SK-N-SH treated with all-trans-retinoic acid at 6 μM for 48 hours (cell line): ENCODE measurements at regions not wholly inside any gene's neighbourhood (a gene's known extent, or its start where the extent isn't known, plus 50 kb on each side); places are given as distances from the start of the nearest gene placed in this dataset.

ENCODE experiments used
- ATAC-seq: fragments of 200-7000 bp; cut with Tn5 transposase; 3 replicates; pipeline ENCODE4 v1.9.1; 2020; ENCODE audit warnings: mild to moderate bottlenecking, moderate library complexity
- BACH2 ChIP-seq: fragments of 250-450 bp; sonication (Bioruptor Pico); IDR thresholded peaks from 2 replicates; pipeline ENCODE4 v1.9.0; 2021; ENCODE audit warnings: mild to moderate bottlenecking, borderline replicate concordance
- CSDC2 ChIP-seq: fragments of 250-450 bp; sonication (Bioruptor Pico); IDR thresholded peaks from 2 replicates; pipeline ENCODE4 v1.5.0; 2020; ENCODE audit warnings: mild to moderate bottlenecking, moderate library complexity
- ESRRG ChIP-seq: fragments of 250-450 bp; sonication (Bioruptor Pico); IDR thresholded peaks from 2 replicates; pipeline ENCODE4 v1.6.1; 2021; ENCODE audit warnings: mild to moderate bottlenecking
- GLIS3 ChIP-seq: fragments of 250-450 bp; sonication (Bioruptor Pico); IDR thresholded peaks from 2 replicates; pipeline ENCODE4 v1.5.0; 2020; ENCODE audit warnings: mild to moderate bottlenecking, moderate library complexity
- ISL1 ChIP-seq: fragments of 250-450 bp; sonication (Bioruptor Pico); IDR thresholded peaks from 2 replicates; pipeline ENCODE4 v2.1.2; 2022; ENCODE audit warnings: mild to moderate bottlenecking, moderate library complexity
- OSR1 ChIP-seq: fragments of 250-450 bp; sonication (Bioruptor Pico); IDR thresholded peaks from 2 replicates; pipeline ENCODE4 v1.8.0; 2022; ENCODE audit warnings: moderate library complexity, mild to moderate bottlenecking, inconsistent platforms
- PPARA ChIP-seq: fragments of 250-450 bp; sonication (Bioruptor Pico); IDR thresholded peaks from 2 replicates; pipeline ENCODE4 v1.5.0; 2020; ENCODE audit warnings: mild to moderate bottlenecking, borderline replicate concordance
- RARB ChIP-seq: fragments of 250-450 bp; sonication (Bioruptor Pico); IDR thresholded peaks from 2 replicates; pipeline ENCODE4 v1.8.0; 2021; ENCODE audit warnings: mild to moderate bottlenecking, moderate library complexity
- SNAI2 ChIP-seq: fragments of 250-450 bp; sonication (Bioruptor Pico); IDR thresholded peaks from 2 replicates; pipeline ENCODE4 v1.5.0; 2020; ENCODE audit warnings: mild to moderate bottlenecking, moderate library complexity
- TCF4 ChIP-seq: fragments of 250-450 bp; sonication (Bioruptor Pico); IDR thresholded peaks from 2 replicates; pipeline ENCODE4 v1.8.0; 2021; ENCODE audit warnings: mild to moderate bottlenecking, moderate library complexity, borderline replicate concordance
- TOX ChIP-seq: fragments of 250-450 bp; sonication (Bioruptor Pico); IDR thresholded peaks from 2 replicates; pipeline ENCODE4 v1.8.0; 2021; ENCODE audit warnings: mild to moderate bottlenecking, moderate library complexity, borderline replicate concordance
- ZC3H10 ChIP-seq: fragments of 250-450 bp; sonication (Bioruptor Pico); IDR thresholded peaks from 2 replicates; pipeline ENCODE4 v1.5.1; 2021; ENCODE audit warnings: mild to moderate bottlenecking, moderate library complexity
- ZFP3 ChIP-seq: fragments of 250-450 bp; sonication (Bioruptor Pico); IDR thresholded peaks from 2 replicates; pipeline ENCODE4 v1.5.0; 2020; ENCODE audit warnings: mild to moderate bottlenecking, moderate library complexity
- ZFP30 ChIP-seq: fragments of 450-650 bp; formaldehyde crosslinking; IDR thresholded peaks from 2 replicates; pipeline ENCODE4 v1.5.0; 2022; ENCODE audit warnings: mild to moderate bottlenecking, moderate library complexity
- ZNF565 ChIP-seq: fragments of 450-650 bp; formaldehyde crosslinking; conservative IDR thresholded peaks from 2 replicates; pipeline ENCODE4 v1.5.0; 2020; ENCODE audit warnings: low read depth, mild to moderate bottlenecking, moderate library complexity
- ZNF70 ChIP-seq: fragments of 450-650 bp; formaldehyde crosslinking; IDR thresholded peaks from 2 replicates; pipeline ENCODE4 v1.5.0; 2020; ENCODE audit warnings: mild to moderate bottlenecking, moderate library complexity
- TF ChIP-seq, protein P1 (sequence below): fragments of 250-450 bp; sonication (Bioruptor Pico); IDR thresholded peaks from 2 replicates; pipeline ENCODE4 v1.8.0; 2020; ENCODE audit warnings: mild to moderate bottlenecking, moderate library complexity, borderline replicate concordance
- TF ChIP-seq, protein P2 (sequence below): fragments of 250-450 bp; sonication (Bioruptor Pico); IDR thresholded peaks from 2 replicates; pipeline ENCODE4 v1.5.1; 2021; ENCODE audit warnings: mild to moderate bottlenecking, moderate library complexity
- TF ChIP-seq, protein P3 (sequence below): fragments of 250-450 bp; sonication (Bioruptor Pico); IDR thresholded peaks from 2 replicates; pipeline ENCODE4 v1.5.0; 2020; ENCODE audit warnings: mild to moderate bottlenecking, moderate library complexity
- TF ChIP-seq, protein P4 (sequence below): fragments of 250-450 bp; sonication (Bioruptor Pico); IDR thresholded peaks from 2 replicates; pipeline ENCODE4 v1.5.1; 2020; ENCODE audit warnings: low read depth, mild to moderate bottlenecking, moderate library complexity
- TF ChIP-seq, protein P5 (sequence below): fragments of 250-450 bp; sonication (Bioruptor Pico); IDR thresholded peaks from 2 replicates; pipeline ENCODE4 v1.8.0; 2021; ENCODE audit warnings: low read depth, mild to moderate bottlenecking, moderate library complexity, borderline replicate concordance

DNA sequence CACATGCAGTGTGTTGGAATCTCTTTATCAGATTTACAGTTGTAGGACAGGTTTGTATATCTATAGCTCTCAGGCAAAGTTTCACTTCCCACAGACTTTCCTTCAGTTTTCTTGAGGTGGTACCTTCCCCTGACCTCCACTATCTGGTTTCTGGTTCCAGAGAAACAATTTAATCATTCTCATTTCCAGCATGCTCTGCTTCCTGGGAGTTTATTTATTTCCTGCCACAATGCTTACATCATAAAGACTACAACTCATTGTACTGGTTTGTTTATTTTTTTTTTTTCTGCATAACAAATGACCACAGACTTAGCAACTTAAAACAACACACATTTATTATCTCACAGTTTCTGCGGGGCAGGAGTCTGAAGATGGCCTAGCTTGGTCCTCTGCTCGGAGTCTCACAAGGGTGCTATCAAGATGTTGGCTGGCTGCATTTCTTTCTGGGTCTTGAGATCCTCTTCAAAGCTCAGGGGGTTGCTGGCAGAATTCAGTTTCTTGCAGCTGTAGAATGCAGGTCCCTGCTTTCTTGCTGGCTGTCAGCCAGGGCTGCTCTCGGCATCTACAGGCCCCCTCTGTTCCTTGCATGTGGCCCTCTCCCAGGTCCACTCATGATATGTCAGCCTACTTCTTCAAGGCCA is 247.7 kb downstream of the ENC1 start:
- ATAC-seq, result no peak
- TF ChIP-seq ZC3H10 (CRISPR knock-in tag), result no peak
- TF ChIP-seq, protein P1, sequence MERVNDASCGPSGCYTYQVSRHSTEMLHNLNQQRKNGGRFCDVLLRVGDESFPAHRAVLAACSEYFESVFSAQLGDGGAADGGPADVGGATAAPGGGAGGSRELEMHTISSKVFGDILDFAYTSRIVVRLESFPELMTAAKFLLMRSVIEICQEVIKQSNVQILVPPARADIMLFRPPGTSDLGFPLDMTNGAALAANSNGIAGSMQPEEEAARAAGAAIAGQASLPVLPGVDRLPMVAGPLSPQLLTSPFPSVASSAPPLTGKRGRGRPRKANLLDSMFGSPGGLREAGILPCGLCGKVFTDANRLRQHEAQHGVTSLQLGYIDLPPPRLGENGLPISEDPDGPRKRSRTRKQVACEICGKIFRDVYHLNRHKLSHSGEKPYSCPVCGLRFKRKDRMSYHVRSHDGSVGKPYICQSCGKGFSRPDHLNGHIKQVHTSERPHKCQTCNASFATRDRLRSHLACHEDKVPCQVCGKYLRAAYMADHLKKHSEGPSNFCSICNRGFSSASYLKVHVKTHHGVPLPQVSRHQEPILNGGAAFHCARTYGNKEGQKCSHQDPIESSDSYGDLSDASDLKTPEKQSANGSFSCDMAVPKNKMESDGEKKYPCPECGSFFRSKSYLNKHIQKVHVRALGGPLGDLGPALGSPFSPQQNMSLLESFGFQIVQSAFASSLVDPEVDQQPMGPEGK, result no peak
- TF ChIP-seq ZNF70 (CRISPR knock-in tag), result no peak
- TF ChIP-seq, protein P2, sequence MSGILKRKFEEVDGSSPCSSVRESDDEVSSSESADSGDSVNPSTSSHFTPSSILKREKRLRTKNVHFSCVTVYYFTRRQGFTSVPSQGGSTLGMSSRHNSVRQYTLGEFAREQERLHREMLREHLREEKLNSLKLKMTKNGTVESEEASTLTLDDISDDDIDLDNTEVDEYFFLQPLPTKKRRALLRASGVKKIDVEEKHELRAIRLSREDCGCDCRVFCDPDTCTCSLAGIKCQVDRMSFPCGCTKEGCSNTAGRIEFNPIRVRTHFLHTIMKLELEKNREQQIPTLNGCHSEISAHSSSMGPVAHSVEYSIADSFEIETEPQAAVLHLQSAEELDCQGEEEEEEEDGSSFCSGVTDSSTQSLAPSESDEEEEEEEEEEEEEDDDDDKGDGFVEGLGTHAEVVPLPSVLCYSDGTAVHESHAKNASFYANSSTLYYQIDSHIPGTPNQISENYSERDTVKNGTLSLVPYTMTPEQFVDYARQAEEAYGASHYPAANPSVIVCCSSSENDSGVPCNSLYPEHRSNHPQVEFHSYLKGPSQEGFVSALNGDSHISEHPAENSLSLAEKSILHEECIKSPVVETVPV, result no peak
- TF ChIP-seq OSR1, result no peak
- no peak for TF ChIP-seq RARB (CRISPR knock-in tag)
- TF ChIP-seq ISL1 (CRISPR knock-in tag), result no peak
- no peak for TF ChIP-seq CSDC2 (CRISPR knock-in tag)
- no peak for TF ChIP-seq SNAI2 (CRISPR knock-in tag)
- TF ChIP-seq GLIS3, result no peak
- TF ChIP-seq PPARA (CRISPR knock-in tag), result no peak
- TF ChIP-seq, protein P3, sequence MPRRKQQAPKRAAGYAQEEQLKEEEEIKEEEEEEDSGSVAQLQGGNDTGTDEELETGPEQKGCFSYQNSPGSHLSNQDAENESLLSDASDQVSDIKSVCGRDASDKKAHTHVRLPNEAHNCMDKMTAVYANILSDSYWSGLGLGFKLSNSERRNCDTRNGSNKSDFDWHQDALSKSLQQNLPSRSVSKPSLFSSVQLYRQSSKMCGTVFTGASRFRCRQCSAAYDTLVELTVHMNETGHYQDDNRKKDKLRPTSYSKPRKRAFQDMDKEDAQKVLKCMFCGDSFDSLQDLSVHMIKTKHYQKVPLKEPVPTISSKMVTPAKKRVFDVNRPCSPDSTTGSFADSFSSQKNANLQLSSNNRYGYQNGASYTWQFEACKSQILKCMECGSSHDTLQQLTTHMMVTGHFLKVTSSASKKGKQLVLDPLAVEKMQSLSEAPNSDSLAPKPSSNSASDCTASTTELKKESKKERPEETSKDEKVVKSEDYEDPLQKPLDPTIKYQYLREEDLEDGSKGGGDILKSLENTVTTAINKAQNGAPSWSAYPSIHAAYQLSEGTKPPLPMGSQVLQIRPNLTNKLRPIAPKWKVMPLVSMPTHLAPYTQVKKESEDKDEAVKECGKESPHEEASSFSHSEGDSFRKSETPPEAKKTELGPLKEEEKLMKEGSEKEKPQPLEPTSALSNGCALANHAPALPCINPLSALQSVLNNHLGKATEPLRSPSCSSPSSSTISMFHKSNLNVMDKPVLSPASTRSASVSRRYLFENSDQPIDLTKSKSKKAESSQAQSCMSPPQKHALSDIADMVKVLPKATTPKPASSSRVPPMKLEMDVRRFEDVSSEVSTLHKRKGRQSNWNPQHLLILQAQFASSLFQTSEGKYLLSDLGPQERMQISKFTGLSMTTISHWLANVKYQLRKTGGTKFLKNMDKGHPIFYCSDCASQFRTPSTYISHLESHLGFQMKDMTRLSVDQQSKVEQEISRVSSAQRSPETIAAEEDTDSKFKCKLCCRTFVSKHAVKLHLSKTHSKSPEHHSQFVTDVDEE, result no peak
- TF ChIP-seq ZFP30 (CRISPR knock-in tag), result no peak
- no peak for TF ChIP-seq ESRRG
- TF ChIP-seq, protein P4, sequence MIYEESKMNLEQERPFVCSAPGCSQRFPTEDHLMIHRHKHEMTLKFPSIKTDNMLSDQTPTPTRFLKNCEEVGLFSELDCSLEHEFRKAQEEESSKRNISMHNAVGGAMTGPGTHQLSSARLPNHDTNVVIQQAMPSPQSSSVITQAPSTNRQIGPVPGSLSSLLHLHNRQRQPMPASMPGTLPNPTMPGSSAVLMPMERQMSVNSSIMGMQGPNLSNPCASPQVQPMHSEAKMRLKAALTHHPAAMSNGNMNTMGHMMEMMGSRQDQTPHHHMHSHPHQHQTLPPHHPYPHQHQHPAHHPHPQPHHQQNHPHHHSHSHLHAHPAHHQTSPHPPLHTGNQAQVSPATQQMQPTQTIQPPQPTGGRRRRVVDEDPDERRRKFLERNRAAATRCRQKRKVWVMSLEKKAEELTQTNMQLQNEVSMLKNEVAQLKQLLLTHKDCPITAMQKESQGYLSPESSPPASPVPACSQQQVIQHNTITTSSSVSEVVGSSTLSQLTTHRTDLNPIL (CRISPR knock-in tag), result no peak
- TF ChIP-seq BACH2 (CRISPR knock-in tag), result no peak
- TF ChIP-seq TCF4 (CRISPR knock-in tag), result no peak
- TF ChIP-seq ZNF565 (CRISPR knock-in tag), result no peak
- TF ChIP-seq, protein P5, sequence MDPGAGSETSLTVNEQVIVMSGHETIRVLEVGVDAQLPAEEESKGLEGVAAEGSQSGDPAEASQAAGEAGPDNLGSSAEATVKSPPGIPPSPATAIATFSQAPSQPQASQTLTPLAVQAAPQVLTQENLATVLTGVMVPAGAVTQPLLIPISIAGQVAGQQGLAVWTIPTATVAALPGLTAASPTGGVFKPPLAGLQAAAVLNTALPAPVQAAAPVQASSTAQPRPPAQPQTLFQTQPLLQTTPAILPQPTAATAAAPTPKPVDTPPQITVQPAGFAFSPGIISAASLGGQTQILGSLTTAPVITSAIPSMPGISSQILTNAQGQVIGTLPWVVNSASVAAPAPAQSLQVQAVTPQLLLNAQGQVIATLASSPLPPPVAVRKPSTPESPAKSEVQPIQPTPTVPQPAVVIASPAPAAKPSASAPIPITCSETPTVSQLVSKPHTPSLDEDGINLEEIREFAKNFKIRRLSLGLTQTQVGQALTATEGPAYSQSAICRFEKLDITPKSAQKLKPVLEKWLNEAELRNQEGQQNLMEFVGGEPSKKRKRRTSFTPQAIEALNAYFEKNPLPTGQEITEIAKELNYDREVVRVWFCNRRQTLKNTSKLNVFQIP (CRISPR knock-in tag), result no peak

DNA sequence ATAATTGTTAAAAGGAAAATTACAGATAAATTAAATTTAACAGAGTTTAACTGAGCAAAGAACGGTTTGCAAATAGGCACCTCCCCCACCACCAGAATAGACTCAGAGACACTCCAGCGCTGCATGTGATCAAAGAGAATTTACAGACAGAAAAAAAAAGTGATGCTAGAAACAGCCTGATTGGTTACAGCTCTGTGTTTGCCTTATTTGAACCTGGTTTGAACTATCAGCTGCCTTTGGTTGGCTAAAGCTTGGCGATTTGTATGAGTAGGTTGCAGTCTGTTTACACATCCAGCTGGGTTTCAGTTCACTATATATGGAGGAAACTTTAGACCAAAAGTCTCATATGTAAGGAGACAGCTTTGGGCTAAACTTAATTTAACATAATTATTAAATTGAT is 249.1 kb downstream of the ENC1 start:
- TF ChIP-seq ESRRG (no peak), ISL1 (CRISPR knock-in tag) (no peak), TOX (CRISPR knock-in tag) (no peak), ZFP3 (CRISPR knock-in tag) (no peak)
- TF ChIP-seq, protein P3, result no peak
- TF ChIP-seq, protein P2, result no peak
- ATAC-seq, result no peak
